HG02840 (cell line): ENCODE measurements at regions not wholly inside any gene's neighbourhood (a gene's known extent, or its start where the extent isn't known, plus 50 kb on each side); places are given as distances from the start of the nearest gene placed in this dataset.
"Not testable (repeated sequence)": the region's sequence is repeated elsewhere in the genome, so short reads cannot be mapped to it uniquely, and the experiment has no call there.

Experiments
- ATAC-seq: cut with Tn5 transposase; IDR thresholded peaks from one replicate; pipeline ENCODE4 v1.9.1; 2021; ENCODE audit warnings: mild to moderate bottlenecking, moderate library complexity, moderate number of reproducible peaks; ENCODE audit not compliant: unreplicated experiment, low FRiP score

- ATAC-seq: not testable (repeated sequence)
These were observed 84.3 kb downstream of the IRS2 start for GRCh38 chr13:109702030-109702597.

GRCh38 chr13:109700176-109700575, 86.2 kb downstream of the IRS2 start:
- ATAC-seq: no peak

- ATAC-seq: no peak
These were observed 86.7 kb downstream of the IRS2 start for GRCh38 chr13:109699628-109700071.

GRCh38 chr13:109698779-109699178, 87.6 kb downstream of the IRS2 start:
- no peak for ATAC-seq

GRCh38 chr13:109697936-109698335, 88.4 kb downstream of the IRS2 start:
- no peak for ATAC-seq

GRCh38 chr13:109695402-109696190, 90.8 kb downstream of the IRS2 start:
- no peak for ATAC-seq

- no peak for ATAC-seq
These were observed 91.4 kb downstream of the IRS2 start for GRCh38 chr13:109694972-109695371.

GRCh38 chr13:109693213-109693612, 93.2 kb downstream of the IRS2 start:
- ATAC-seq: no peak

GRCh38 chr13:109691689-109692088, 94.7 kb downstream of the IRS2 start:
- ATAC-seq: no peak

GRCh38 chr13:109687559-109688448, 98.6 kb downstream of the IRS2 start:
- no peak for ATAC-seq

GRCh38 chr13:109685203-109685602, 101.2 kb downstream of the IRS2 start:
- ATAC-seq: no peak

GRCh38 chr13:109684824-109685202, 101.6 kb downstream of the IRS2 start:
- ATAC-seq: no peak

- ATAC-seq: no peak
These were observed 102.1 kb downstream of the IRS2 start for GRCh38 chr13:109684084-109684823.

GRCh38 chr13:109682534-109683244, 103.7 kb downstream of the IRS2 start:
- ATAC-seq: no peak

GRCh38 chr13:109680930-109681329, 105.5 kb downstream of the IRS2 start:
- ATAC-seq: no peak

GRCh38 chr13:109680288-109680687, 106.1 kb downstream of the IRS2 start:
- no peak for ATAC-seq

GRCh38 chr13:109678459-109678858, 107.9 kb downstream of the IRS2 start:
- ATAC-seq: no peak

- ATAC-seq: no peak
These were observed 109.2 kb downstream of the IRS2 start for GRCh38 chr13:109677206-109677605.

- ATAC-seq: no peak
These were observed 112.9 kb downstream of the IRS2 start for GRCh38 chr13:109673477-109673876.

GRCh38 chr13:109672545-109672944, 113.8 kb downstream of the IRS2 start:
- no peak for ATAC-seq
